Sigmoid colon (tissue), 3 donors: ENCODE measurements at regions not wholly inside any gene's neighbourhood (a gene's known extent, or its start where the extent isn't known, plus 50 kb on each side); places are given as distances from the start of the nearest gene placed in this dataset.
"Not testable (repeated sequence)": the region's sequence is repeated elsewhere in the genome, so short reads cannot be mapped to it uniquely, and the experiment has no call there.

Source experiments
- POLR2A ChIP-seq, 2 donors: fragments of 450-650 bp; IDR thresholded peaks; one replicate each; pipeline ENCODE4 v1.6.1; 2016; ENCODE audit warnings: antibody characterized with exemption in 2 of 2, mild to moderate bottlenecking in 2 of 2, moderate library complexity in 2 of 2
- TF ChIP-seq, protein P1 (sequence below), 4 experiments: fragments of 450-650 bp in 3 of 4; fragments of 200-600 bp in 1 of 4; IDR thresholded peaks; one replicate each; pipeline ENCODE4 v1.5.1; 2016 to 2019; ENCODE audit warnings: antibody characterized with exemption in 4 of 4, mild to moderate bottlenecking in 3 of 4, moderate library complexity in 2 of 4

DNA sequence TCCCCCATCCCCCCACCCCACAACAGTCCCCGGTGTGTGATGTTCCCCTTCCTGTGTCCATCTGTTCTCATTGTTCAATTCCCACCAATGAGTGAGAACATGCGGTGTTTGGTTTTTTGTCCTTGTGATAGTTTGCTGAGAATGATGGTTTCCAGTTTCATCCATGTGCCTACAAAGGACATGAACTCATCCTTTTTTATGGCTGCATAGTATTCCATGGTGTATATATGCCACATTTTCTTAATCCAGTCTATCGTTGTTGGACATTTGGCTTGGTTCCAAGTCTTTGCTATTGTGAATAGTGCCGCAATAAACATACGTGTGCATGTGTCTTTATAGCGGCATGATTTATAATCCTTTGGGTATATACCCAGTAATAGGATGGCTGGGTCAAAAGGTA, 123.6 kb downstream of the PRDM13 start:
- TF ChIP-seq, protein P1, sequence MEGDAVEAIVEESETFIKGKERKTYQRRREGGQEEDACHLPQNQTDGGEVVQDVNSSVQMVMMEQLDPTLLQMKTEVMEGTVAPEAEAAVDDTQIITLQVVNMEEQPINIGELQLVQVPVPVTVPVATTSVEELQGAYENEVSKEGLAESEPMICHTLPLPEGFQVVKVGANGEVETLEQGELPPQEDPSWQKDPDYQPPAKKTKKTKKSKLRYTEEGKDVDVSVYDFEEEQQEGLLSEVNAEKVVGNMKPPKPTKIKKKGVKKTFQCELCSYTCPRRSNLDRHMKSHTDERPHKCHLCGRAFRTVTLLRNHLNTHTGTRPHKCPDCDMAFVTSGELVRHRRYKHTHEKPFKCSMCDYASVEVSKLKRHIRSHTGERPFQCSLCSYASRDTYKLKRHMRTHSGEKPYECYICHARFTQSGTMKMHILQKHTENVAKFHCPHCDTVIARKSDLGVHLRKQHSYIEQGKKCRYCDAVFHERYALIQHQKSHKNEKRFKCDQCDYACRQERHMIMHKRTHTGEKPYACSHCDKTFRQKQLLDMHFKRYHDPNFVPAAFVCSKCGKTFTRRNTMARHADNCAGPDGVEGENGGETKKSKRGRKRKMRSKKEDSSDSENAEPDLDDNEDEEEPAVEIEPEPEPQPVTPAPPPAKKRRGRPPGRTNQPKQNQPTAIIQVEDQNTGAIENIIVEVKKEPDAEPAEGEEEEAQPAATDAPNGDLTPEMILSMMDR (IDR thresholded peaks at IDR 0.05) = not testable (repeated sequence)
- not testable (repeated sequence) for TF ChIP-seq POLR2A (IDR thresholded peaks at IDR 0.05)
